GM23338 (cell line): ENCODE measurements at regions not wholly inside any gene's neighbourhood (a gene's known extent, or its start where the extent isn't known, plus 50 kb on each side); places are given as distances from the start of the nearest gene placed in this dataset.

ENCODE experiments used
- POLR2AphosphoS5 ChIP-seq: IDR thresholded peaks from 2 replicates; pipeline ENCODE4 v1.6.1; 2016; ENCODE audit warnings: antibody characterized with exemption, low read depth
- REST ChIP-seq: IDR thresholded peaks from one replicate; pipeline ENCODE4 v1.6.1; 2018; ENCODE audit warnings: antibody characterized with exemption; ENCODE audit not compliant: unreplicated experiment
- ZNF114 ChIP-seq: fragments of 250-450 bp; sonication (Bioruptor Pico); IDR thresholded peaks from 2 replicates; pipeline ENCODE4 v1.5.0; 2020; ENCODE audit warnings: mild to moderate bottlenecking, moderate library complexity
- ZNF331 ChIP-seq: fragments of 250-450 bp; sonication (Bioruptor Pico); IDR thresholded peaks from 2 replicates; pipeline ENCODE4 v1.5.0; 2020; ENCODE audit warnings: low read depth, mild to moderate bottlenecking, moderate library complexity
- ZNF462 ChIP-seq: fragments of 250-450 bp; sonication (Bioruptor Pico); IDR thresholded peaks from 2 replicates; pipeline ENCODE4 v1.5.0; 2020; ENCODE audit warnings: mild to moderate bottlenecking, moderate library complexity

- TF ChIP-seq ZNF462 (CRISPR knock-in tag) (no peak), REST (no peak), ZNF114 (no peak), POLR2AphosphoS5 (no peak), ZNF331 (CRISPR knock-in tag) (no peak)
Observed at GRCh38 chr10:100685331-100685730, 60.1 kb upstream of the PAX2 start (continued).
